ENCODE measurements at regions not wholly inside any gene's neighbourhood (a gene's known extent, or its start where the extent isn't known, plus 50 kb on each side); places are given as distances from the start of the nearest gene placed in this dataset.

GRCh38 chr12:30202521-30203254 is 418.9 kb upstream of the TMTC1 start:
- Histone ChIP-seq H3K9ac (ENCODE audit: low read depth, low read length, poor library complexity, severe bottlenecking) (no peak overlapping the region), H3F3A (ENCODE audit: low read depth) (no peaks in the 10 kb centered on the region), H3K27me3 (ENCODE audit: insufficient read depth, low read length, poor library complexity, severe bottlenecking) (no peaks in the 10 kb centered on the region), H2AFZ (ENCODE audit: low read length) (no peak overlapping the region), H3K4me3 (ENCODE audit: low read length, poor library complexity, severe bottlenecking) (no peak overlapping the region), H3K79me2 (ENCODE audit: insufficient read depth, low read length) (no peaks in the 10 kb centered on the region), H3K9me2 (replicated peaks; ENCODE audit: low read depth, low read length) (no peaks in the 10 kb centered on the region), H3K36me3 (ENCODE audit: insufficient read depth, low read length) (no peaks in the 10 kb centered on the region), H3K4me1 (ENCODE audit: insufficient read depth, low read length, poor library complexity, severe bottlenecking) (no peaks in the 10 kb centered on the region), H3K9me3 (ENCODE audit: insufficient read depth, low read depth, low read length) (no peaks in the 10 kb centered on the region), H4K20me1 (ENCODE audit: insufficient read depth, low read length, poor library complexity, severe bottlenecking) (no peaks in the 10 kb centered on the region), H3K4me2 (ENCODE audit: low read depth, low read length, poor library complexity, severe bottlenecking) (no peak overlapping the region)
- TF ChIP-seq EZH2phosphoT487 (IDR thresholded peaks at IDR 0.05; ENCODE audit: borderline replicate concordance): no peak
- TF ChIP-seq, protein P1, sequence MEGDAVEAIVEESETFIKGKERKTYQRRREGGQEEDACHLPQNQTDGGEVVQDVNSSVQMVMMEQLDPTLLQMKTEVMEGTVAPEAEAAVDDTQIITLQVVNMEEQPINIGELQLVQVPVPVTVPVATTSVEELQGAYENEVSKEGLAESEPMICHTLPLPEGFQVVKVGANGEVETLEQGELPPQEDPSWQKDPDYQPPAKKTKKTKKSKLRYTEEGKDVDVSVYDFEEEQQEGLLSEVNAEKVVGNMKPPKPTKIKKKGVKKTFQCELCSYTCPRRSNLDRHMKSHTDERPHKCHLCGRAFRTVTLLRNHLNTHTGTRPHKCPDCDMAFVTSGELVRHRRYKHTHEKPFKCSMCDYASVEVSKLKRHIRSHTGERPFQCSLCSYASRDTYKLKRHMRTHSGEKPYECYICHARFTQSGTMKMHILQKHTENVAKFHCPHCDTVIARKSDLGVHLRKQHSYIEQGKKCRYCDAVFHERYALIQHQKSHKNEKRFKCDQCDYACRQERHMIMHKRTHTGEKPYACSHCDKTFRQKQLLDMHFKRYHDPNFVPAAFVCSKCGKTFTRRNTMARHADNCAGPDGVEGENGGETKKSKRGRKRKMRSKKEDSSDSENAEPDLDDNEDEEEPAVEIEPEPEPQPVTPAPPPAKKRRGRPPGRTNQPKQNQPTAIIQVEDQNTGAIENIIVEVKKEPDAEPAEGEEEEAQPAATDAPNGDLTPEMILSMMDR (conservative IDR thresholded peaks at IDR 0.05; ENCODE audit: low read length): no peak

DNA sequence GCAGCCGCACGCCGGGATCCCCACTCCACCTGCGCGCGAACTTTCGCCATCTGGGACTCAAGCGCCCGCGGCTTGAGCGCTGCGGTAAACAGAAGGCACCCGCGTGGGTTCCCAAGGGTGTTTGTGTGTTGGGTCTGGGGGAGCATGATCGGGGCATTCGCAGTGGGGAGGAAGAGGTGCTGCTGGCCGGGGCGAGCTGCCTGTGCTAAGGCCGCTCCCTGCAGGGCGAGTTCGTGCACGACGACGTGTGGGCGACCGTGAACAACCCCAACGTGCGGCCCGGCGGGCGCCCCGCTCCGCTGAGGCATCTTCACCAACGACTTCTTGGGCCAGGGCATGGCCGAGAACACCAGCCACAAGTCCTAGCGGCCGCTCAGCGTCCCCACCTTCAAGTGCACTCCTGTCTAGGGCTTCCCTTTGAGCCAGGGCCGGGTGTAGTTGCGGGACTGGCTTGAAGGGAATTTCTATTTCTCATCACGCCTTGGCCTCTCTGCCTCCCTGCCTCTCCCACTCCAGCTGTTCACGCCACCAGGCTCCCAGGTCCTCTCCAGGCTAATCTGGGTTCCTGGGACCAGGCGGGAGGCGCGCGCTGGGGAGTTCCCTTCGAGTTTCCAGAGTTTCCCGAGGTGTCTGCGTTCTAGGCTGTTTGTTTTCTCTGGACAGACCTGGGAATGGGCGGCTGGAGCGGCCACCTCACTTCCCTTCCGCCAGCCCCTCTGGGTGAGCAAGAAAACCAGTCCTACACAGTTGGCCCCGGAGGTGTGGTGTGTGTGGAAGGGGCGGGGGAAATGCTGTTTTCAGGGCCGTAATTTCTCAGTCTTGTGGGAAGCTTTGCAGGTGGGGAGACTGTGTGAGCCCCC is 417.8 kb upstream of the TMTC1 start:
- H3K27me3 ChIP-seq (ENCODE audit: insufficient read depth, low read length, poor library complexity, severe bottlenecking): no peaks in the 10 kb centered on the region
- TF ChIP-seq, protein P1 (conservative IDR thresholded peaks at IDR 0.05; ENCODE audit: low read length): no peak
- TF ChIP-seq EZH2phosphoT487 (IDR thresholded peaks at IDR 0.05; ENCODE audit: borderline replicate concordance): no peak
- H3K9me2 ChIP-seq (replicated peaks; ENCODE audit: low read depth, low read length): no peaks in the 10 kb centered on the region
- H3K36me3 ChIP-seq (ENCODE audit: insufficient read depth, low read length): no peaks in the 10 kb centered on the region
- H3K4me1 ChIP-seq (ENCODE audit: insufficient read depth, low read length, poor library complexity, severe bottlenecking): no peaks in the 10 kb centered on the region
- no peaks in the 10 kb centered on the region for H4K20me1 ChIP-seq (ENCODE audit: insufficient read depth, low read length, poor library complexity, severe bottlenecking)
- H3K4me2 ChIP-seq (ENCODE audit: low read depth, low read length, poor library complexity, severe bottlenecking): no peak overlapping the region
- H3K9ac ChIP-seq (ENCODE audit: low read depth, low read length, poor library complexity, severe bottlenecking): no peak overlapping the region
- H3K4me3 ChIP-seq (ENCODE audit: low read length, poor library complexity, severe bottlenecking): no peak overlapping the region
- H3F3A ChIP-seq (ENCODE audit: low read depth): no peaks in the 10 kb centered on the region
- H2AFZ ChIP-seq (ENCODE audit: low read length): no peak overlapping the region
- no peaks in the 10 kb centered on the region for H3K9me3 ChIP-seq (ENCODE audit: insufficient read depth, low read depth, low read length)
- H3K79me2 ChIP-seq (ENCODE audit: insufficient read depth, low read length): no peaks in the 10 kb centered on the region

- Histone ChIP-seq H2AFZ (ENCODE audit: low read length) (no peak overlapping the region), H3K4me3 (ENCODE audit: low read length, poor library complexity, severe bottlenecking) (no peak overlapping the region), H3K27me3 (ENCODE audit: insufficient read depth, low read length, poor library complexity, severe bottlenecking) (no peaks in the 10 kb centered on the region)
These were observed 417.1 kb upstream of the TMTC1 start for GRCh38 chr12:30200864-30201263.

More at GRCh38 chr12:30200864-30201263, 417.1 kb upstream of the TMTC1 start:
- no peak overlapping the region for H3K9ac ChIP-seq (ENCODE audit: low read depth, low read length, poor library complexity, severe bottlenecking)
- H3K79me2 ChIP-seq (ENCODE audit: insufficient read depth, low read length): no peaks in the 10 kb centered on the region
- no peaks in the 10 kb centered on the region for H3K9me3 ChIP-seq (ENCODE audit: insufficient read depth, low read depth, low read length)
- H3F3A ChIP-seq (ENCODE audit: low read depth): no peaks in the 10 kb centered on the region
- no peak overlapping the region for H3K4me2 ChIP-seq (ENCODE audit: low read depth, low read length, poor library complexity, severe bottlenecking)
- H3K36me3 ChIP-seq (ENCODE audit: insufficient read depth, low read length): no peaks in the 10 kb centered on the region
- no peaks in the 10 kb centered on the region for H3K9me2 ChIP-seq (replicated peaks; ENCODE audit: low read depth, low read length)
- no peaks in the 10 kb centered on the region for H4K20me1 ChIP-seq (ENCODE audit: insufficient read depth, low read length, poor library complexity, severe bottlenecking)
- TF ChIP-seq, protein P1 (conservative IDR thresholded peaks at IDR 0.05; ENCODE audit: low read length): no peak
- H3K4me1 ChIP-seq (ENCODE audit: insufficient read depth, low read length, poor library complexity, severe bottlenecking): no peaks in the 10 kb centered on the region

All from Loucy (cell line).